ENCODE measurements at regions not wholly inside any gene's neighbourhood (a gene's known extent, or its start where the extent isn't known, plus 50 kb on each side); places are given as distances from the start of the nearest gene placed in this dataset.

- DNase-seq (ENCODE audit: low read depth): no peak
- TF ChIP-seq MYC (IDR thresholded peaks at IDR 0.05; ENCODE audit: low read depth, low read length) (no peak), POLR2A (IDR thresholded peaks at IDR 0.05; ENCODE audit: extremely low read depth, insufficient read length) (no peak), MAX (IDR thresholded peaks at IDR 0.05; ENCODE audit: low read depth, low read length) (no peak), CTCF (IDR thresholded peaks at IDR 0.05; ENCODE audit: low read depth, low read length) (no peak)
- no peak overlapping the region for H3K4me3 ChIP-seq (ENCODE audit: low read depth, low read length)
Observed at GRCh38 chr6:151186804-151187330, 52.9 kb upstream of the AKAP12 start.
